NCI-H187 treated with DMSO at 0.1 percent for 48 hours (cell line): ENCODE measurements at regions not wholly inside any gene's neighbourhood (a gene's known extent, or its start where the extent isn't known, plus 50 kb on each side); places are given as distances from the start of the nearest gene placed in this dataset.

ENCODE experiments used
- DNase-seq: peaks from one replicate; lab custom pipeline; 2025; lab: John Stamatoyannopoulos, UW

- DNase-seq, result no peak
Observed at GRCh38 chr1:234756857-234757256, 146.9 kb upstream of the IRF2BP2 start.

- DNase-seq, result no peak
Observed at GRCh38 chr1:234756066-234756774, 146.2 kb upstream of the IRF2BP2 start.

- DNase-seq, result peak; percentile 38
Observed at GRCh38 chr1:234755449-234755863, 145.5 kb upstream of the IRF2BP2 start.

GRCh38 chr1:234753979-234754378 is 144.0 kb upstream of the IRF2BP2 start:
- no peak for DNase-seq

GRCh38 chr1:234752927-234753326 is 142.9 kb upstream of the IRF2BP2 start:
- no peak for DNase-seq

- no peak for DNase-seq
Observed at GRCh38 chr1:234751678-234752077, 141.7 kb upstream of the IRF2BP2 start.

- DNase-seq, result no peak
Observed at GRCh38 chr1:234750922-234751627, 141.1 kb upstream of the IRF2BP2 start.

- no peak for DNase-seq
Observed at GRCh38 chr1:234748713-234749112, 138.7 kb upstream of the IRF2BP2 start.

- DNase-seq, result no peak
Observed at GRCh38 chr1:234748066-234748465, 138.1 kb upstream of the IRF2BP2 start.

GRCh38 chr1:234746798-234747196 is 136.8 kb upstream of the IRF2BP2 start:
- no peak for DNase-seq

GRCh38 chr1:234745844-234746797 is 136.1 kb upstream of the IRF2BP2 start:
- DNase-seq, result no peak

- DNase-seq, result no peak
Observed at GRCh38 chr1:234745276-234745675, 135.3 kb upstream of the IRF2BP2 start.

GRCh38 chr1:234743791-234744611 is 134.0 kb upstream of the IRF2BP2 start:
- peak; percentile 34 for DNase-seq

- no peak for DNase-seq
Observed at GRCh38 chr1:234742622-234743021, 132.6 kb upstream of the IRF2BP2 start.

GRCh38 chr1:234737967-234738314 is 128.0 kb upstream of the IRF2BP2 start:
- DNase-seq, result peak; percentile 26

GRCh38 chr1:234735916-234736315 is 125.9 kb upstream of the IRF2BP2 start:
- DNase-seq, result no peak

GRCh38 chr1:234735476-234735875 is 125.5 kb upstream of the IRF2BP2 start:
- no peak for DNase-seq

- DNase-seq, result no peak
Observed at GRCh38 chr1:234734869-234735268, 124.9 kb upstream of the IRF2BP2 start.

GRCh38 chr1:234734412-234734835 is 124.4 kb upstream of the IRF2BP2 start:
- DNase-seq, result no peak

- DNase-seq, result no peak
Observed at GRCh38 chr1:234733427-234733826, 123.4 kb upstream of the IRF2BP2 start.

- DNase-seq, result no peak
Observed at GRCh38 chr1:234732671-234733390, 122.9 kb upstream of the IRF2BP2 start.
